ENCODE measurements at regions not wholly inside any gene's neighbourhood (a gene's known extent, or its start where the extent isn't known, plus 50 kb on each side); places are given as distances from the start of the nearest gene placed in this dataset.

GRCh38 chr1:58317086-58317485 lies 229.4 kb downstream of the OMA1 start:
- TF ChIP-seq CTCF (IDR thresholded peaks at IDR 0.05; ENCODE audit: poor library complexity) (no peak), EZH2 (IDR thresholded peaks at IDR 0.05; ENCODE audit: borderline replicate concordance) (no peak), EZH2phosphoT487 (IDR thresholded peaks at IDR 0.05; ENCODE audit: low read depth, severe bottlenecking, unreplicated experiment) (no peak)
